Nephron progenitor cell (in vitro differentiated cells): ENCODE measurements at regions not wholly inside any gene's neighbourhood (a gene's known extent, or its start where the extent isn't known, plus 50 kb on each side); places are given as distances from the start of the nearest gene placed in this dataset.

Experiments used
- DNase-seq: peaks from one replicate; pipeline ENCODE4 v3.0.0; 2021
- H3K27ac Mint-ChIP-seq: 2 replicates; pipeline ENCODE4 v1.8.0; 2021; ENCODE audit warnings: mild to moderate bottlenecking, moderate library complexity, mixed read lengths
- H3K27me3 Mint-ChIP-seq: 2 replicates; pipeline ENCODE4 v1.8.0; 2021; ENCODE audit warnings: mild to moderate bottlenecking, low read depth, mixed read lengths; ENCODE audit not compliant: poor library complexity
- H3K36me3 Mint-ChIP-seq: 2 replicates; pipeline ENCODE4 v1.8.0; 2021; ENCODE audit warnings: low read depth, mixed read lengths
- H3K4me1 Mint-ChIP-seq: 2 replicates; pipeline ENCODE4 v1.8.0; 2021; ENCODE audit warnings: mixed read lengths
- H3K4me3 Mint-ChIP-seq: 2 replicates; pipeline ENCODE4 v1.8.0; 2021; ENCODE audit warnings: mild to moderate bottlenecking, moderate library complexity, mixed read lengths
- H3K9me3 Mint-ChIP-seq: 2 replicates; pipeline ENCODE4 v1.8.0; 2021; ENCODE audit warnings: mild to moderate bottlenecking, moderate library complexity, mixed read lengths
- TF ChIP-seq, protein P1 (sequence below): fragments of 200-600 bp; sonication (generic); IDR thresholded peaks from 2 replicates; pipeline ENCODE4 v1.5.0; 2021; ENCODE audit warnings: antibody characterized with exemption

DNA sequence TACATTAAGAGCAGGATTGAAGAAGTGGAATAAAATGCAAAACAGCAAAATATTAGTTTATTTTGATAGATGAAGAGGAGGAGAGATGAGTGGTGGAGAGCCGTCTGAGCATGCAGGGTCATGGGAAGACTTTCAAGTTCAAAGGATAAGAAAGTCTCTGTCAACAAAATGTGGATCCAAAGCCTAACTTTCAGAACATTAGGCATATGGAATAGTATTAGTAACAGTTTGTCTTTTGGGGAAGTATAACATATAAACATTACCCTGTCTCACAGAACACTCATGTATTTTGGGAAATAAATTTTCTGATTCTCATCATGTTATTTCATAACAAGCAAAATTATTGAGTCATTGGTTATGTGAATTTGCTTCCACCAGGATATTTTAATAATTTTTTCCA lies 104.3 kb upstream of the CEP126 start:
- TF ChIP-seq, protein P1, sequence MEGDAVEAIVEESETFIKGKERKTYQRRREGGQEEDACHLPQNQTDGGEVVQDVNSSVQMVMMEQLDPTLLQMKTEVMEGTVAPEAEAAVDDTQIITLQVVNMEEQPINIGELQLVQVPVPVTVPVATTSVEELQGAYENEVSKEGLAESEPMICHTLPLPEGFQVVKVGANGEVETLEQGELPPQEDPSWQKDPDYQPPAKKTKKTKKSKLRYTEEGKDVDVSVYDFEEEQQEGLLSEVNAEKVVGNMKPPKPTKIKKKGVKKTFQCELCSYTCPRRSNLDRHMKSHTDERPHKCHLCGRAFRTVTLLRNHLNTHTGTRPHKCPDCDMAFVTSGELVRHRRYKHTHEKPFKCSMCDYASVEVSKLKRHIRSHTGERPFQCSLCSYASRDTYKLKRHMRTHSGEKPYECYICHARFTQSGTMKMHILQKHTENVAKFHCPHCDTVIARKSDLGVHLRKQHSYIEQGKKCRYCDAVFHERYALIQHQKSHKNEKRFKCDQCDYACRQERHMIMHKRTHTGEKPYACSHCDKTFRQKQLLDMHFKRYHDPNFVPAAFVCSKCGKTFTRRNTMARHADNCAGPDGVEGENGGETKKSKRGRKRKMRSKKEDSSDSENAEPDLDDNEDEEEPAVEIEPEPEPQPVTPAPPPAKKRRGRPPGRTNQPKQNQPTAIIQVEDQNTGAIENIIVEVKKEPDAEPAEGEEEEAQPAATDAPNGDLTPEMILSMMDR: no peak
- Mint-ChIP-seq H3K36me3 (no peaks in the 10 kb centered on the region), H3K4me3 (no peak overlapping the region), H3K4me1 (peaks cover 7% of the 10 kb centered on the region), H3K27ac (no peak overlapping the region), H3K27me3 (no peaks in the 10 kb centered on the region), H3K9me3 (no peaks in the 10 kb centered on the region)
- no peak for DNase-seq

DNA sequence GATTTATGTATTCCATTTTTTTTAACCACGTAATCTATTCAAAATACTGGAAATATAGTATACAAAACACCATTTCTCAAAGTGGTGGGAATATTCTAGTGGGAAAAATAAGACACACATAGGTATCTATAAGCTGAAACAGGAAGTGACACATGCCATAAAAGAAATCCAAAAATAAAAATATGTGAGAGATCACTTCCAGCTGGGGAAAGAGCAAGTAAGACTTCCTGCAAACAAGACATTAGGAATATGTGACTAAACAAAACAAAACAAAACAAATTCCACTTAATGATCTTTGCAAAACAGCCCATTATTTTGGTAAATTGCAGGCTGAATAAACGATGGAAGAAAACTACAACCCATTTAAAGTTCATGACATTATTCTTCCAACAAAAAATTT lies 107.3 kb upstream of the CEP126 start:
- H3K36me3 Mint-ChIP-seq: no peaks in the 10 kb centered on the region
- H3K27me3 Mint-ChIP-seq: no peaks in the 10 kb centered on the region
- no peak overlapping the region for H3K27ac Mint-ChIP-seq
- no peak overlapping the region for H3K4me3 Mint-ChIP-seq
- no peak for DNase-seq
- TF ChIP-seq, protein P1: no peak
- H3K4me1 Mint-ChIP-seq: peaks cover 7% of the 10 kb centered on the region
- no peaks in the 10 kb centered on the region for H3K9me3 Mint-ChIP-seq

DNA sequence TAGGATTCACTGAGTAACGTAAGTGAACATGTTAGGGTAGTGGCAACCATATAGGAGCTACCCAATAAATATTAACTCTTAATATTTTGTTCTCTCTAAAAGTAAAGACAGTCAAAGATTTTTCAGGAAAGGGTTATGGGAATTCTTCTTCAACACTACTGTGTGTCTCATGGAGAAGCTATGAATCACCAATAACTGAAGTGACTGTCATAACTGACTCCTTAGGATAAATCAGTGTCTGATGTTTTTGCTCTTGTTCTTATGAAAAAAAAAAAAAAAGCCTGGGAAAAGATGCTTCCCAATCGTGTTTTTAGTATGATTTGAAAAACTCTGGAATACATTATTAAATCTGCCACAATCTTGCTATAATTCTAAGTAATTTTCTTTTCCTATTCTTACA lies 111.2 kb upstream of the CEP126 start:
- Mint-ChIP-seq H3K9me3 (peaks cover 9% of the 10 kb centered on the region), H3K36me3 (no peaks in the 10 kb centered on the region), H3K4me1 (peaks cover 5% of the 10 kb centered on the region), H3K27me3 (no peaks in the 10 kb centered on the region), H3K4me3 (no peak overlapping the region), H3K27ac (no peak overlapping the region)
- TF ChIP-seq, protein P1: no peak
- no peak for DNase-seq

DNA sequence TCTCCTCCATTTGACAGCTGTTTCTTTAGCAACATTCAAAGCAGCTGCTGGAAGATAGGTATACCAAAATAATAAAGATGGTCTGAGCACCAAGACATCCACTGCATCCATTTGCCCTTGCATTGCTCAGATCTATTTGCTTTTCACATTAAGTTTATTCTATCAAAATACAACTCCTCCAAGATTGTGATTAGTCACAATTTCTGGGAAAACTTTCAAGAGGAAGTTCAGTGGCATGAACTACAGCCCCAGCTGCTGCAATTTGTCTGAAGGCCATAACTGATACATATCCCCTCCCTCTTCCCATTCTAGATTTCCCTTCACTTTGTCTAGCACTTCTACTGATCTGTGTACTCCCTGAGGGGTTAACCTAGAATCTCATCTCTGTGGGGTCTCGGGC lies 117.5 kb upstream of the CEP126 start:
- no peaks in the 10 kb centered on the region for H3K36me3 Mint-ChIP-seq
- H3K27ac Mint-ChIP-seq: no peak overlapping the region
- no peak for DNase-seq
- TF ChIP-seq, protein P1: no peak
- no peak overlapping the region for H3K4me3 Mint-ChIP-seq
- H3K4me1 Mint-ChIP-seq: no peaks in the 10 kb centered on the region
- peaks cover 13% of the 10 kb centered on the region for H3K27me3 Mint-ChIP-seq
- peaks cover 8% of the 10 kb centered on the region for H3K9me3 Mint-ChIP-seq

DNA sequence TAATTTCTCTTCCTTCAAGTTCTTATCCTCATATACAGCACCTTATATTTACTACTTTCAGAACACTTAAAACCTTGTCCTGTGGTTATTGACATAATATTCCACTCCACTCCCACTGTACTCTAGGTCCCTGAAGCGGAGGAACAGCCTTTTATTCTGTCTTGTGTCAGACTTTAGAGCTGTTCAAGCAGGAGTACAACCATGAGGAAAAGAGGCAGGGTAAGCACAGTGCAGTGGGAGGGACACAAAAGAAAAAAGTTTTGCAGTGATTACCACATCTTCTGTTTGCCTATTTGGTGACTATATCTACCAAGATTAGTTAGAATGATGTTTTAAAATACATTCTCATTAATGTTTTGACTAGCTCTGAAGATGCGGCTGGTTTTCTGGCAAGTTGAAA lies 122.0 kb upstream of the CEP126 start:
- no peaks in the 10 kb centered on the region for H3K36me3 Mint-ChIP-seq
- no peak overlapping the region for H3K4me3 Mint-ChIP-seq
- DNase-seq: no peak
- no peak overlapping the region for H3K27ac Mint-ChIP-seq
- H3K9me3 Mint-ChIP-seq: no peaks in the 10 kb centered on the region
- H3K27me3 Mint-ChIP-seq: peaks cover 13% of the 10 kb centered on the region
- TF ChIP-seq, protein P1: no peak
- H3K4me1 Mint-ChIP-seq: no peaks in the 10 kb centered on the region

DNA sequence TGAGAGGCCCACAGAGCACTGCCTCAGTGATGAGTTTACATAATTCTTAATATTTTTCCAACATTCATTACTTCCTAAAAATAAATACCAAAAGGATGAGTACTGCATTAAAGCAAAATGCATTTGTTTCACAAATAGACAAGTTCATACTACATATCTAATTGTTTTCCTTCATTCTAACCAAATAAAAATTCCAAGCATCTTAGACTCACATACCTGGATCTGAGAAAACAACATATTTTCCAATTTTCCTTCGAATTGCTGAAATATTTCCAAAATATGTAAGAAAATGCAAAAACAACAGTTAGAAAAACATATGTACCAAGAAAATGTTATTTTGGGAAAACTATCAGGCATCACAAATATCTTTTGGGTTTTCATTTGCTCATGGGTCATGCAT lies 127.9 kb upstream of the CEP126 start:
- TF ChIP-seq, protein P1: no peak
- no peak for DNase-seq
- peaks cover 22% of the 10 kb centered on the region for H3K9me3 Mint-ChIP-seq
- no peak overlapping the region for H3K27ac Mint-ChIP-seq
- no peak overlapping the region for H3K4me3 Mint-ChIP-seq
- no peaks in the 10 kb centered on the region for H3K36me3 Mint-ChIP-seq
- no peaks in the 10 kb centered on the region for H3K4me1 Mint-ChIP-seq
- no peaks in the 10 kb centered on the region for H3K27me3 Mint-ChIP-seq
